ENCODE measurements at regions not wholly inside any gene's neighbourhood (a gene's known extent, or its start where the extent isn't known, plus 50 kb on each side); places are given as distances from the start of the nearest gene placed in this dataset.
A peak's percentile ranks its signal among the peaks of the same experiment; 100 is the strongest.

GRCh38 chr1:229097356-229097755 lies 173.6 kb upstream of the RAB4A start:
- DNase-seq, result no peak

- DNase-seq, result no peak
These were observed 172.6 kb upstream of the RAB4A start for GRCh38 chr1:229098361-229098760.

- DNase-seq, result no peak
These were observed 171.9 kb upstream of the RAB4A start for GRCh38 chr1:229098903-229099578.

- DNase-seq, result no peak
These were observed 169.7 kb upstream of the RAB4A start for GRCh38 chr1:229101011-229101871.

GRCh38 chr1:229102741-229103391 lies 168.0 kb upstream of the RAB4A start:
- DNase-seq, result no peak

- DNase-seq, result no peak
These were observed 166.3 kb upstream of the RAB4A start for GRCh38 chr1:229104654-229105053.

GRCh38 chr1:229105109-229105508 lies 165.8 kb upstream of the RAB4A start:
- no peak for DNase-seq

GRCh38 chr1:229105822-229106525 lies 164.9 kb upstream of the RAB4A start:
- DNase-seq, result no peak

- DNase-seq, result no peak
These were observed 164.3 kb upstream of the RAB4A start for GRCh38 chr1:229106526-229107125.

- no peak for DNase-seq
These were observed 163.6 kb upstream of the RAB4A start for GRCh38 chr1:229107304-229107815.

- DNase-seq, result no peak
These were observed 162.9 kb upstream of the RAB4A start for GRCh38 chr1:229107972-229108371.

GRCh38 chr1:229108598-229109201 lies 162.2 kb upstream of the RAB4A start:
- no peak for DNase-seq

- DNase-seq, result no peak
These were observed 161.6 kb upstream of the RAB4A start for GRCh38 chr1:229109320-229109761.

- no peak for DNase-seq
These were observed 159.9 kb upstream of the RAB4A start for GRCh38 chr1:229110986-229111385.

GRCh38 chr1:229111703-229112319 lies 159.1 kb upstream of the RAB4A start:
- DNase-seq, result no peak

- DNase-seq, result no peak
These were observed 157.9 kb upstream of the RAB4A start for GRCh38 chr1:229112832-229113548.

- no peak for DNase-seq
These were observed 156.6 kb upstream of the RAB4A start for GRCh38 chr1:229114315-229114714.

- DNase-seq, result no peak
These were observed 156.0 kb upstream of the RAB4A start for GRCh38 chr1:229114850-229115365.

GRCh38 chr1:229116114-229116513 lies 154.8 kb upstream of the RAB4A start:
- DNase-seq, result no peak

GRCh38 chr1:229117664-229118300 lies 153.1 kb upstream of the RAB4A start:
- DNase-seq, result peak; percentile 78

All from COR-L47 (cell line).